Keratinocyte (primary cell): ENCODE measurements at regions not wholly inside any gene's neighbourhood (a gene's known extent, or its start where the extent isn't known, plus 50 kb on each side); places are given as distances from the start of the nearest gene placed in this dataset.
A peak's percentile ranks its signal among the peaks of the same experiment; 100 is the strongest.

Experiments used
- DNase-seq: peaks from one replicate; pipeline ENCODE4 v3.0.0-alpha.2; 2011; ENCODE audit warnings: low read depth, missing footprints, low spot score
- FAIRE-seq: peaks from 2 replicates; lab custom pipeline; 2011; peaks lifted over from hg19 to GRCh38; lab: Jason Lieb, UNC
- H2AFZ ChIP-seq: 2 replicates; pipeline ENCODE4 v1.6.0; 2012; ENCODE audit warnings: low read length, control low read depth, inconsistent platforms; ENCODE audit not compliant: control insufficient read depth
- H3K27ac ChIP-seq: 2 replicates; pipeline ENCODE4 v1.5.1; 2011; ENCODE audit warnings: low read length; ENCODE audit not compliant: control insufficient read depth, insufficient read depth
- H3K27me3 ChIP-seq: 3 replicates; pipeline ENCODE4 v1.6.0; 2011; ENCODE audit warnings: low read length; ENCODE audit not compliant: control insufficient read depth, insufficient read depth; ENCODE audit errors: extremely low read depth
- H3K36me3 ChIP-seq, 2 experiments: 2 replicates in 1 of 2; 3 replicates in 1 of 2; pipeline ENCODE4 v1.5.1; 2011; ENCODE audit warnings: low read length in 2 of 2, mild to moderate bottlenecking in 1 of 2; ENCODE audit not compliant: control insufficient read depth in 2 of 2, insufficient read depth in 2 of 2; ENCODE audit errors: extremely low read depth in 1 of 2
- H3K4me1 ChIP-seq: 3 replicates; pipeline ENCODE4 v1.5.1; 2011; ENCODE audit warnings: low read length; ENCODE audit not compliant: control insufficient read depth, insufficient read depth; ENCODE audit errors: extremely low read depth
- H3K4me2 ChIP-seq: 3 replicates; pipeline ENCODE4 v1.6.0; 2011; ENCODE audit warnings: low read depth, low read length; ENCODE audit not compliant: control insufficient read depth, insufficient read depth; ENCODE audit errors: extremely low read depth
- H3K4me3 ChIP-seq, 3 experiments: fragments of 200-600 bp in 1 of 3; sonication (generic) in 1 of 3; 2 replicates in 2 of 3; 3 replicates in 1 of 3; pipeline ENCODE4 v1.5.1; 2011 to 2016; ENCODE audit warnings: low read length in 3 of 3, mild to moderate bottlenecking in 3 of 3, control low read depth in 2 of 3, inconsistent platforms in 1 of 3, low read depth in 1 of 3, mixed read lengths in 1 of 3, mixed run types in 1 of 3, moderate library complexity in 1 of 3; ENCODE audit not compliant: control insufficient read depth in 2 of 3, insufficient read depth in 2 of 3; ENCODE audit errors: extremely low read depth in 1 of 3
- H3K79me2 ChIP-seq: 2 replicates; pipeline ENCODE4 v1.6.0; 2012; ENCODE audit warnings: low read length; ENCODE audit not compliant: control insufficient read depth, insufficient read depth
- H3K9ac ChIP-seq: 3 replicates; pipeline ENCODE4 v1.6.0; 2011; ENCODE audit warnings: low read length; ENCODE audit not compliant: control insufficient read depth, insufficient read depth; ENCODE audit errors: extremely low read depth
- H3K9me1 ChIP-seq: 3 replicates; pipeline ENCODE4 v1.6.0; 2011; ENCODE audit warnings: low read length; ENCODE audit not compliant: control insufficient read depth, insufficient read depth; ENCODE audit errors: extremely low read depth
- H3K9me3 ChIP-seq: 2 replicates; pipeline ENCODE4 v1.5.1; 2012; ENCODE audit warnings: low read depth, low read length; ENCODE audit not compliant: control insufficient read depth
- H4K20me1 ChIP-seq: 3 replicates; pipeline ENCODE4 v1.6.0; 2011; ENCODE audit warnings: low read length; ENCODE audit not compliant: control insufficient read depth, insufficient read depth; ENCODE audit errors: extremely low read depth
- EZH2 ChIP-seq: IDR thresholded peaks from one replicate; pipeline ENCODE4 v1.6.1; 2012; ENCODE audit warnings: inconsistent platforms, mild to moderate bottlenecking, low read length, moderate library complexity
- dilution Hi-C: fragments of 300-500 bp; cut with MboI; formaldehyde crosslinking; loops from one replicate; pipeline ENCODE4 v1.7.0; 2020; ENCODE audit warnings: low sequenced_read_pairs; ENCODE audit not compliant: extremely low pct_ligation_motif_present
- TF ChIP-seq, protein P1 (sequence below), 3 experiments: IDR thresholded peaks in 1 of 3; conservative IDR thresholded peaks in 1 of 3; optimal IDR thresholded peaks in 1 of 3; 2 replicates in 2 of 3; 3 replicates in 1 of 3; pipeline versions ENCODE3 to v1.5.1; 2011; ENCODE audit warnings: low read length in 3 of 3, mild to moderate bottlenecking in 3 of 3, moderate library complexity in 2 of 3, control low read depth in 1 of 3, inconsistent platforms in 1 of 3; ENCODE audit not compliant: insufficient read depth in 2 of 3; ENCODE audit errors: extremely low read depth in 1 of 3

DNA sequence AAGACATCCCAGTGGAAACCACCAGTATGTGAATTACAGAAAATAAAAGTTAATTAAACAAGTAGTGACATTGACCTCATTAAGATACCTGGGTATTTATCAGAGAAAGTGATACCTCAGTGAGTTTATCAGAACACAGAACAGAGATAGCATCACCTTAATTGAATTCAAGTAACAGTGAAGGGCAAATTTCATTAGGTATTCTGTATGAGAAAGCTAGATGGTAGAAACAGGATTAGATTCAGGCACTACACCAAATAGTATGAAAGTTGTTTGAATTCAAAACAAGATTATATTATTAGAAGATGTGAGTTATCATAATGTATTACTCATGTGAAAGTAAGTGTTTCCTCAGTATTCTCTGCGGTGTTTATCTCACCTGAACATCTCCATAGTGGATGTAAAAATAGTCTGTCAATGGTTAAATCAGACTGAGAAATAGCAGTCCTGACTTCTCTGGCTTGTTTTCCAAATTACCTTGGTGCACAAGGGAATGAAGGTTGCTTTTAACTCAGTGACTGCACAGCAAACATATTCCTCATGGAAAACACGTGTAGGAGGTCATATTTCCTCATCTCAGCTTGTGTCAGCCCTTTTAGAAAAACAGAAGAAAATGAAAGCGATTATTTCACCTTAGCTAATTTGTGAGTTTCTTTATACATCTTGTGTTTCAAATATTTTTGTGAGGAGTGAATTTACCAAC is 79.9 kb upstream of the PCDH18 start:
- Histone ChIP-seq H2AFZ (no peak overlapping the region), H3K4me1 (no peaks in the 10 kb centered on the region), H3K27ac (no peak overlapping the region), H3K27me3 (no peaks in the 10 kb centered on the region), H3K9me1 (no peaks in the 10 kb centered on the region), H3K9ac (no peak overlapping the region), H3K79me2 (no peaks in the 10 kb centered on the region), H3K4me3 (no peak overlapping the region), H4K20me1 (no peaks in the 10 kb centered on the region), H3K9me3 (no peaks in the 10 kb centered on the region), H3K36me3 (no peaks in the 10 kb centered on the region), H3K4me2 (no peak overlapping the region)
- no peak for DNase-seq
- no peak for FAIRE-seq
- TF ChIP-seq EZH2: no peak
- TF ChIP-seq, protein P1, sequence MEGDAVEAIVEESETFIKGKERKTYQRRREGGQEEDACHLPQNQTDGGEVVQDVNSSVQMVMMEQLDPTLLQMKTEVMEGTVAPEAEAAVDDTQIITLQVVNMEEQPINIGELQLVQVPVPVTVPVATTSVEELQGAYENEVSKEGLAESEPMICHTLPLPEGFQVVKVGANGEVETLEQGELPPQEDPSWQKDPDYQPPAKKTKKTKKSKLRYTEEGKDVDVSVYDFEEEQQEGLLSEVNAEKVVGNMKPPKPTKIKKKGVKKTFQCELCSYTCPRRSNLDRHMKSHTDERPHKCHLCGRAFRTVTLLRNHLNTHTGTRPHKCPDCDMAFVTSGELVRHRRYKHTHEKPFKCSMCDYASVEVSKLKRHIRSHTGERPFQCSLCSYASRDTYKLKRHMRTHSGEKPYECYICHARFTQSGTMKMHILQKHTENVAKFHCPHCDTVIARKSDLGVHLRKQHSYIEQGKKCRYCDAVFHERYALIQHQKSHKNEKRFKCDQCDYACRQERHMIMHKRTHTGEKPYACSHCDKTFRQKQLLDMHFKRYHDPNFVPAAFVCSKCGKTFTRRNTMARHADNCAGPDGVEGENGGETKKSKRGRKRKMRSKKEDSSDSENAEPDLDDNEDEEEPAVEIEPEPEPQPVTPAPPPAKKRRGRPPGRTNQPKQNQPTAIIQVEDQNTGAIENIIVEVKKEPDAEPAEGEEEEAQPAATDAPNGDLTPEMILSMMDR (optimal IDR thresholded peaks at IDR 0.05 in 1 of 3, IDR thresholded peaks at IDR 0.05 in 1 of 3, conservative IDR thresholded peaks at IDR 0.05 in 1 of 3; ENCODE audit: extremely low read depth in 1 of 3, insufficient read depth in 2 of 3, low read length in 3 of 3): no peak
- dilution Hi-C loops: no loop called here

- dilution Hi-C loops: no loop called here
- Histone ChIP-seq H3K9ac (no peak overlapping the region), H3K36me3 (no peaks in the 10 kb centered on the region), H3K4me1 (no peaks in the 10 kb centered on the region), H3K79me2 (no peaks in the 10 kb centered on the region), H4K20me1 (no peaks in the 10 kb centered on the region), H3K27me3 (no peaks in the 10 kb centered on the region), H3K27ac (no peak overlapping the region), H3K4me3 (no peak overlapping the region), H3K9me1 (no peaks in the 10 kb centered on the region), H3K4me2 (no peak overlapping the region), H2AFZ (no peak overlapping the region), H3K9me3 (no peaks in the 10 kb centered on the region)
- TF ChIP-seq, protein P1 (optimal IDR thresholded peaks at IDR 0.05 in 1 of 3, IDR thresholded peaks at IDR 0.05 in 1 of 3, conservative IDR thresholded peaks at IDR 0.05 in 1 of 3; ENCODE audit: extremely low read depth in 1 of 3, insufficient read depth in 2 of 3, low read length in 3 of 3): peak in 1 of 3 experiments; percentile 17
- no peak for TF ChIP-seq EZH2
- FAIRE-seq: no peak
- DNase-seq: no peak
Observed at GRCh38 chr4:137610960-137611359, 78.7 kb upstream of the PCDH18 start.
